Activated CD4-positive, alpha-beta T cell treated with anti-CD3 and anti-CD28 coated beads, Interleukin-2, amount 50 U/mL, for 1 hour (primary cell): ENCODE measurements at regions not wholly inside any gene's neighbourhood (a gene's known extent, or its start where the extent isn't known, plus 50 kb on each side); places are given as distances from the start of the nearest gene placed in this dataset.

Experiments
- DNase-seq: peaks from one replicate; pipeline ENCODE4 v3.0.0-alpha.2; 2020

DNA sequence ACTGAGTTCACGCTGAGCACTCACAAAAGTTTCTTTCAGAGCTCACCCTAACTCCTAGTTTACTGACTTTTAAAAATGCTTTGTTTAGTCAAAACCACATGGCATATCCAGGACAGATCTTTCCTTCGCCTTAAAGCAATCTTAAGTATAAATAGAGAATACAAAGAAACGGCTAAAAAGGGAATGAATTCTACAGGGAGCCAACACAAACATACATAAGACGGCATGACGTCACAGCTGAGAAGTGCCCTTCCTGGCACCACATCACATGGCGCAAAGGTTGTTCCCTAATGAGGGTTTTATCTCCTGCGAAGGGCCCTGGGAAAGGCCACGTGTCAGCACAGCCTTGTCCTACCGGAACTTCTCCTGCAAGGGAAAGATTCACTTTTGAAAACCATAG, 141.3 kb downstream of the IRX1 start:
- DNase-seq = no peak

DNA sequence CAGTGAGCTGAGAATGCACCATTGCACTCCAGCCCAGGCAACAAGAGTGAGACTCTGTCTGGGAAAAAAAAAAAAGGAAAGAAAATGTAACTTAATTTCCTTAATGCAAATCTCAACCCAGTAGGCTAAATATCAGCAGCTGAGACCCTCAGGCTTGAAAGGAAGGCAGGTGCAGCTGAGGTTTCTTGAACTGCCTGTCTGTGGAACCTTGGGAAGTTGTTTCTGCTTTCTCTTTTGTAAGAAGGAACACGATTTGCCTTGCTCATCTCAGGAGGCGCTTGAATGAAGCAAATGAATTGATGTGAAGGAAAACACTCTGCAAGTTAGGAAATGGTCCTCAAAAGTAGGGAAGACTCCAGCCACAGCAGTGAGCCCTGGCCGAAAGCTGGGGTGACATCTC, 143.3 kb downstream of the IRX1 start:
- DNase-seq = no peak

GRCh38 chr5:3740546-3741373, 145.1 kb downstream of the IRX1 start:
- no peak for DNase-seq

DNA sequence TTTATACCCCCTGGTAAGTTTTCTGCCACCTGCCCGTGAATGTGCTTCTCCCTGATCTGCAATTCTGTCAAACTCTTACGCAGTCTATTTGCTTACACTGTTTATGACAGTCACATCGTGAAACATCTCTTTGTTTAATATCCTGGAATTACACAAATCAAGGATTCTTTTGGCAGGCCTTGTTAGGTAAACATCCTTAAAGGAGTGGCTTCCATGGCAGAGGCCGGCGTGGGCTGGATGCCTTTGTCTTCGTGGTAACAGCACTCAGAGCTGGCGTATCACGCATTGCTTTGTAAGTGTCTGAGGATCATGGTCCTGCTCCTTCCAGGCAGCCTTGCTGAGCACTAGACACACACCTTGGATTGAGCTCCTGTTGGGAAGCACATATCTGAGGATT, 145.7 kb downstream of the IRX1 start:
- no peak for DNase-seq

- no peak for DNase-seq
Measured at GRCh38 chr5:3742750-3743149, 147.1 kb downstream of the IRX1 start.

GRCh38 chr5:3751846-3752245, 156.2 kb downstream of the IRX1 start:
- no peak for DNase-seq

GRCh38 chr5:3778000-3778550, 182.4 kb downstream of the IRX1 start:
- no peak for DNase-seq

GRCh38 chr5:3778945-3779344, 183.3 kb downstream of the IRX1 start:
- no peak for DNase-seq

GRCh38 chr5:3780278-3780677, 184.6 kb downstream of the IRX1 start:
- no peak for DNase-seq

DNA sequence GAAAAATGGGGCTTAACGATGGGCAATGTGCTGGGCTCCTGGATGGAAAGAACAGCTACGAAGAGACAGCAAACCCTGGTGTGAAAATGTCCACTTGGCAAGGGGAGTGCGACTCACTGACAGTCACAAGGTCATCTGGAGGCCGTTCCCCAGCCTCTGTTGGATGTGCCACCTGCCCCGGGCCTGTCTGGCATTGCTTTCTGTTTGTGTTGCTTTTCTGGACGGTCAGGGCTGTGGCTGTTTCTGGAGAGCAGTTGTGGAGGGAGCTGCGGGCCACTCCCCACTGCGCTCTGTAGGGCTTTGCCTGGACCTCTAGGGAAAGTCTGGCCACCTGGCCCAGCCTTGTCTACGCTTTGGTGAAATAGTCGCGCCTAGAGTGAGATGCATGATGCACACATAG, 185.3 kb downstream of the IRX1 start:
- no peak for DNase-seq

GRCh38 chr5:3784854-3785253, 189.2 kb downstream of the IRX1 start:
- DNase-seq = no peak

DNA sequence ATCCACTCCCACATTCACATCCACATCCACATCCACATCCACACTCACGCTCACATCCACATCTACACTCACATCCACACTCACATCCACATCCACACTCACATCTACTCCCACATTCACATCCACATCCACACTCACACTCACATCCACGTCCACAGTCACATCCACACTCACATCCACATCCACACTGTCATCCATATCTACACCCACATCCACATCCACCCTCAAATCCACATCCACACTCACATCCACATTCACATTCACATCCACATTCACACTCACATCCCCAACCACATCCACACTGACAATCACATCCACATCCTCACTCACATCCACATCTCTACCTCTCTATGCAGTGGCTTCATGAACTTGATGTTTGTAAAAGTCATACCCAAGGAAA, 190.5 kb downstream of the IRX1 start:
- DNase-seq = no peak

DNA sequence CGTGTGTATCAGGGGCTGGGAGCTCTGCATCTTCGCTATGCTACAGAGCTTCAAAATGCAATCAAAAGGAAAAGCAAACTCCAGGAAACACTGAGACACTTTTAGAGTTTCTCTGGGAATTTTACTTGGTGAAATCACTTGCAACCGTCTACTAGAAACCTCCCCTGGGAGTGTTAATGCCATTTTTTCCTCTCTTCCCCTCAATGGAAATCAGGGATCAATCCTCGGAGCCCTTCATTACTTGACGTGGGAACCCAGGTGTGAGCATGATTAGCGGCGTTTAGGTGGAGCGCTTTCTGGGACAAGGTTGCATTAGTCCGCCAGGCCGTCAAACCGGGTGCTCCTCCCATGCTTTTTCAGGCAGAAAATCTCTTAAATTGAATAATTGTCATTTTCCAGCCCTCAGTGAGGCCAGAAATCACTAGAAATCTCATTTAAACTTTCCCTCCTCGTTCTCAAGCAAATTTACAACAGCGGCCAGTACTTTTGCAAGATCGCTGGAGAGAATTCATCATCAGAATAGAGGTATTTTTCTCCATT, 191.3 kb downstream of the IRX1 start:
- DNase-seq = no peak

- DNase-seq = no peak
Measured at GRCh38 chr5:3787604-3788003, 192.0 kb downstream of the IRX1 start.

- DNase-seq = no peak
Measured at GRCh38 chr5:3789519-3790193, 194.0 kb downstream of the IRX1 start.

DNA sequence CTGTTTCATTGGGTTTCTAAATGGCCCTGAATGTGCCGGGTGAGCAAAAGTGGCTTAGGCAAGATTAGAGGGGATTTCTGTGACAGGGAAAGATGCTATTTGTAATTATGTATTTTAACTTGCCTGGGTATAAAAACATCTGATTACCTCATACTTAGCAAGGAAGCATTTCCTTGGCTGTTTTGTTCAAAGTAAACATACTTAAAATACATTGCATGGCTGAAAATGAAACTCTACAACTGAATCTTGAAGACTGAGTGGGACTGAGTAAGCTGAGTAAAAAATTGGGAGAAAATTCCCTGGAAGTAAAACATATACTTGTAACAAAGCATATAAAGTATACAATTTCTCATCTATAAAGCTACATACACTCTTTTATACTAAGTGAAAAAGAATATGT, 197.5 kb downstream of the IRX1 start:
- no peak for DNase-seq

DNA sequence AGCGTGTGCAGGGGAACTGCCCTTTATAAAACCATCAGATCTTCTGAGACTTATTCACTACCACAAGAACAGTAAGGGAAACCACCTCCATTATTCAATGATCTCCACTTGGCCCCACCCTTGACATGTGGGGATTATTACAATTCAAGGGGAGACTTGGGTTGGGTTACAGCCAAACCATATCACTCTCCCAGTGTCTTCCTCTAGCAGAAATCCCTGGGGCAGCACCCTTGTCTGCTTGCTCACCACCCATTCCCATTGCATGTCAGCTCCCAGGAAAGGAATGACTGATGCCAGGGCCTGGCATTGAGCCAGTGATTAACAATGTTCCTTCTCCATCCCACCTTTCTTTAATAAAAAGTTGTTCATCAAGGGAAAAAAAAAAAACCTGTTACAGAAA, 199.0 kb downstream of the IRX1 start:
- no peak for DNase-seq

GRCh38 chr5:3796736-3797135, 201.1 kb downstream of the IRX1 start:
- DNase-seq = no peak

DNA sequence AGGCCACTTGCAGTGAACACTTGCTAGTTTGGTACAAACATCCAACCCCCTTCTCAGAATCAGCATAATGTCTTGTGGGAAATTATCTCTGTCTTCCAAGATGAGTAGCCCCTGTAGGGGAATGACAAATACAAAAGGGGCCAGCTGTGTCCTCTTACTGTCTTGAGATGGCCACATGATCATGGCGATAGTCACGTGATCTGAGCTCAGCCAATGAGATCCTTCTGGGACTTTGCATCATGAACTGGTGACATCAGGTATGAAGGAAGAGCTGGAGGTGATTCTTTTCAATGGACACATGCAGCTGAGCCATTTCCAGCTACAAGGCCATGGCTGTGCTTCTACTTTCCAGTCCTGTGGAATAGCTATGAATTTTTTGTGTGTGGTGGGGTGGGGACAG, 206.3 kb downstream of the IRX1 start:
- no peak for DNase-seq

- no peak for DNase-seq
Measured at GRCh38 chr5:3809455-3809854, 213.8 kb downstream of the IRX1 start.

DNA sequence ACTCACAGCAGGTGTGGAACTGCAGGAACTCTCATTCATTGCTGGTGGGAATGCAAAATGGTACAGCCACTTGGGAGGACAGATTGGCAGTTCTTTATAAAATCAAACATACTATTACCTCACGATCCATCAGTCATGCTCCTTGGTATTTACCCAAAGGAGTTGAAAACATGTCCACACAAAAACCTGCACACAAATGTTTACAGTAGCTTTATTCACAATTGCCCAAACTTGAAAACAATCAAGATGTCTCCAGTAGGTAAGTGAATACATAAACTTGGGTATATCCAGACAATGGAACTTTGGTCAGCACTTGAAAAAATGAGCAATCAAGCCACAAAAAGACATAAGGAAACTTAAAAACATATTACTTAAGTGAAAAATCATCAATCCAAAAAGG, 215.5 kb downstream of the IRX1 start:
- no peak for DNase-seq

GRCh38 chr5:3818624-3819023, 223.0 kb downstream of the IRX1 start:
- no peak for DNase-seq

DNA sequence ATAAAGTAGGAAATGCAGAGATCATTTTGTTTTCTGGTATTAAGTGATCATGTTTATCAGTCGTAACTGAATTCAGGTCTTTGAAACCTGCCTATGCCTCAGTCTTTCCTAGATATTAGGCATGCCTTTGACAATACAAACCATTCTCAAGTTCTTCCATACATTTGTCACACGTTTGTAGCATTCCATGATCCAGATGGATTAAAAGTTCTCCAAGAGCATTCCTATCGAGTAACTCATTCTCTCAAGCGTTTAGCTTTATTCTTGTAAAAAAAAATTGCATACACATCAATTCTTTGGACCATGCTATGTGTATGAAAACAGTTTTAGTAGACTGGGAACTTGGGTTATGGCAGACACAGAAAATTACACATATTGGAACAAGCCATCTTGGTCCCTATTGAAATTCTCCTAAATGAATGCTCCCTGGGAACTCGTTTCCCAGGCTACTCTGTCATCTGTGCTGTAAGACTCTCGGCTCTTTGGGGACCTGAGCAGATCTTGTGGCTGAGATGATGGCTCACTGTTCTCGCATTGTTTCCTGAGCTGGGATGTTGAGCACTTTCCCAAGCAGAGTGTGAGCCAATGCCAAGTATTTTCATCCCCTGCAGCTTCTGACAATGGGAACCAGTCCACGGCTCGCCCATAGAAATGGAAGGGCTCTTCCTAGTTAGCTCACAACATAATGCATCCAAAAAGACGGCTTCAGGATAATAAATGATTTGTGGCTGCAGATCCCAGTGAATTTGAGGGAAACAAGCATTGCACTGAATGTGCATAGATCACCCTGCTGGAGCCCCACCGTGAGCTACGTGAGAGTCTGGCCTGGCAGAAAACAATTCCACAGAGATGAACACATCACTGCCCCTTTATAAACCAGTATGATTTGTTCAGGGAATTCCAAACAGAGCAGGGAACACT, 230.2 kb downstream of the IRX1 start:
- DNase-seq = no peak
